D721Med (cell line): ENCODE measurements at regions not wholly inside any gene's neighbourhood (a gene's known extent, or its start where the extent isn't known, plus 50 kb on each side); places are given as distances from the start of the nearest gene placed in this dataset.

ENCODE experiments used
- DNase-seq: peaks from one replicate; pipeline ENCODE4 v3.0.0; 2011; ENCODE audit warnings: low spot score; ENCODE audit not compliant: insufficient read length
- FAIRE-seq: peaks from 2 replicates; lab custom pipeline; 2011; peaks lifted over from hg19 to GRCh38; lab: Jason Lieb, UNC
- TF ChIP-seq, protein P1 (sequence below): IDR thresholded peaks from 2 replicates; pipeline ENCODE4 v1.5.1; 2012; ENCODE audit warnings: mild to moderate bottlenecking, control low read depth; ENCODE audit not compliant: insufficient read depth; ENCODE audit errors: missing control alignments

- TF ChIP-seq, protein P1, sequence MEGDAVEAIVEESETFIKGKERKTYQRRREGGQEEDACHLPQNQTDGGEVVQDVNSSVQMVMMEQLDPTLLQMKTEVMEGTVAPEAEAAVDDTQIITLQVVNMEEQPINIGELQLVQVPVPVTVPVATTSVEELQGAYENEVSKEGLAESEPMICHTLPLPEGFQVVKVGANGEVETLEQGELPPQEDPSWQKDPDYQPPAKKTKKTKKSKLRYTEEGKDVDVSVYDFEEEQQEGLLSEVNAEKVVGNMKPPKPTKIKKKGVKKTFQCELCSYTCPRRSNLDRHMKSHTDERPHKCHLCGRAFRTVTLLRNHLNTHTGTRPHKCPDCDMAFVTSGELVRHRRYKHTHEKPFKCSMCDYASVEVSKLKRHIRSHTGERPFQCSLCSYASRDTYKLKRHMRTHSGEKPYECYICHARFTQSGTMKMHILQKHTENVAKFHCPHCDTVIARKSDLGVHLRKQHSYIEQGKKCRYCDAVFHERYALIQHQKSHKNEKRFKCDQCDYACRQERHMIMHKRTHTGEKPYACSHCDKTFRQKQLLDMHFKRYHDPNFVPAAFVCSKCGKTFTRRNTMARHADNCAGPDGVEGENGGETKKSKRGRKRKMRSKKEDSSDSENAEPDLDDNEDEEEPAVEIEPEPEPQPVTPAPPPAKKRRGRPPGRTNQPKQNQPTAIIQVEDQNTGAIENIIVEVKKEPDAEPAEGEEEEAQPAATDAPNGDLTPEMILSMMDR: no peak
- FAIRE-seq (no peak), DNase-seq (no peak)
Measured at GRCh38 chr4:82223715-82224114, 150.1 kb downstream of the HNRNPD start.

GRCh38 chr4:82219346-82219745 is 154.4 kb downstream of the HNRNPD start:
- TF ChIP-seq, protein P1: no peak
- DNase-seq (no peak), FAIRE-seq (no peak)

DNA sequence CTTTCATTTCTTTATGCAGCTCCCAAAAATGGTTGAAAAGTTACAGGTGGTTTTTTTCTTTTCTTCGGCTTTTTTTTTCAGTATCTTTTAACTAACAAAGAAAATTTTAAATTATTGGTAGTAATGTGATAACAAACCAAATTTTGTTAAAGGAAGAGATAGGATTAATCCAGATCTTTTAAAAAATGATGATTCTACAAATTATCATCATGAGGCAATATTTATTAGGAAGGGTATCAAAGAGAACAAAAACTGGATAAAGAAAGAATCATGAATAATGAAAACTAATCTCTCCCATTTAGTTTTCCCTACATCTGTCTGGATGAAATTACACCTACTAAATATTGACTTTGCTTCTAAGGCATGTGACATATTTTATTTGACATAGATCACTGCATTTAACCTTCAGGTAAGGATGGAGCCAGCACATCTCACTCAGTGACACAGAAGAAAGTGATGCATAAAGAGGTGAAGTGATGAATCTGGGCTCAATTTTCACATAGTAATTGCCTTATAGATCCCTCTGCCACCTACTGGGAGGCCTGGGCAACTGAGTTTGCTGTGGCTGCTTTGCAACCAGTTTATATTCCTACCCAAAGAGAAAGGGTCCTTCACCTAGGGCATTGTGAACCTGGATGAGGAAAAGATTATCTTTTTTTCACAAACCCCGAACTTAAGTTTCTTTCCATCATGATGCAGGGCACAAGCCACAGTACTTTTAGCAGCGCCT is 155.6 kb downstream of the HNRNPD start:
- FAIRE-seq (no peak), DNase-seq (no peak)
- TF ChIP-seq, protein P1: peak; percentile 33

DNA sequence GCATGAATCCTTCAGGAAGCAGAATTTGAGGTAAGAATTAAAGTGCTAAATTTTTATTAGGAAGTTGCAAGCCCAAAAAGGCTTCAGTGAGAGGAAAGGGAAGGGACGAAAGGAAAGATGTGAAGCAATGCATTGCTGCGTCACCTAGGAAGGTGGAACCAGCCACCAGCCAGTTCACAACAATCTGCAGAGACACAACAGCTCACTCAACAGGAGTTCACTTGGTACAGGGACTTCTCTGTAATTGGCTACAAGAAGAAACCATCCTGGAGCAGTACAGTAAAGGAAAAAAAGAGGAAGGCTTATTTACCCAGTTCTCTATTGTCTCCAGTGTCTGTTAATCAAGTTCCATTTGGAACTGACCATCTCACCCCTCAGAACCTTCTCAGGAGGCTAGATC is 157.6 kb downstream of the HNRNPD start:
- TF ChIP-seq, protein P1: no peak
- FAIRE-seq (no peak), DNase-seq (no peak)

DNA sequence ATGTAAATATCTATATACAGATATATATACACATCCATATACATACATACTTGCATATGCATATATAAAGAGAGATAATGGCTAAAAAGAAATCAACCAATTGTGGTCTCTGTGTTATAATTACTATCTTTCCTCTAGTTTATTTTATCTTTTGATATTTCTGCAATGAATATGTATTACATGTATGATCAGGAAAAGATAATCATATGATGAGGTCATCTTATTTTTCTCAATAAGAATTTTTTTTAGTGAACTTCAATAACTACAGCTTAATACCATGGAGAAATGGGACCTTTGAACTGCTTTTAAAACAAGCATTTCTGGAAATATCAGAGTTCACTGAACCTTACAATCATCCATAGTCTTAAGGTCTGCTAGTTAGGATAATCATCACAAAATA is 158.0 kb downstream of the HNRNPD start:
- FAIRE-seq (no peak), DNase-seq (no peak)
- TF ChIP-seq, protein P1: no peak

DNA sequence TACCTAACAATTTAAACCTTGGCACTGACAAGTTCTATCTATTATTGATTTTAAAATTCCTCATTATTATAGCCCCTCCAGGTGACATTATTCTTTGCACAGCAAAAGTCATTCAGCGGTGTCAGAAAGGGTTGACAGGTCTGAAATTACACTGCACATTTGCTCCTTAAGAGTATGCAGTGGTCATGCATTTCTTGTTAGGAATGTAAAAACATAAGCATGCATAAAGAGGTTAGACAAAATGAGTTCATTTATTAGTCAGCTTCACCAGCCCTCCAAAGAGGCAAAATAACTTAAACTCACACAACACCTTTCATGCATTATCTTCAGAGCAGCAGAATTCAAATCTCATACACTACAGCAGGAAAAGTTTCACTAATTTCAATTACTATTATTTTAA is 158.8 kb downstream of the HNRNPD start:
- DNase-seq: no peak
- TF ChIP-seq, protein P1: no peak
- FAIRE-seq: no peak
